ENCODE measurements at regions not wholly inside any gene's neighbourhood (a gene's known extent, or its start where the extent isn't known, plus 50 kb on each side); places are given as distances from the start of the nearest gene placed in this dataset.

GRCh38 chr2:212918336-212918735 is 233.1 kb downstream of the IKZF2 start (continued):
- TF ChIP-seq HSF1 (IDR thresholded peaks at IDR 0.05; ENCODE audit: low read depth, low read length), result no peak
- no peak for TF ChIP-seq NBN (IDR thresholded peaks at IDR 0.05)
- no peak for TF ChIP-seq JUND (IDR thresholded peaks at IDR 0.05; ENCODE audit: low read depth, low read length)

- Histone ChIP-seq H3K4me2 (ENCODE audit: control insufficient read depth, insufficient read depth) (peak overlapping the region; percentile 53; the same call in 1 of the 2 replicates), H3K9ac (ENCODE audit: control insufficient read depth, insufficient read depth, low read length) (no peak overlapping the region), H3K79me2 (ENCODE audit: control insufficient read depth, insufficient read depth, low read length) (no peaks in the 10 kb centered on the region), H3K36me3 (ENCODE audit: control insufficient read depth in 2 of 2, insufficient read depth in 2 of 2, low read length in 1 of 2) (no peaks in the 10 kb centered on the region), H3K9me3 (replicated peaks; ENCODE audit: control insufficient read depth, insufficient read depth, low read length) (no peaks in the 10 kb centered on the region), H4K20me1 (ENCODE audit: control insufficient read depth, insufficient read depth) (no peaks in the 10 kb centered on the region), H3K27ac (ENCODE audit: control insufficient read depth, insufficient read depth) (peak overlapping the region; percentile 24; the same call in 1 of the 2 replicates), H3K4me3 (no peak overlapping the region), H3K27me3 (replicated peaks in 1 of 2; ENCODE audit: control insufficient read depth in 2 of 2, insufficient read depth in 2 of 2, low read length in 1 of 2) (no peaks in the 10 kb centered on the region), H2AFZ (ENCODE audit: control insufficient read depth, low read depth, low read length) (peak overlapping the region; percentile 20; the same call in 1 of the 2 replicates), H3K4me1 (ENCODE audit: control insufficient read depth, insufficient read depth, low read length) (peaks cover 24% of the 10 kb centered on the region)
- ChIA-PET SMC1A (ENCODE audit: uncharacterized antibody, unreplicated experiment) (interaction anchor here (0.6 to 0.8 kb wide), 2 partner anchors 132 to 188 kb away, joined by 3 read pairs; no protein-coding TSS in a partner anchor), CTCF (interaction anchor here (0.7 kb wide), 1 partner anchor 216 kb away, joined by 3 read pairs; no protein-coding TSS in a partner anchor), RAD21 (ENCODE audit: unreplicated experiment) (no interaction called here), POLR2A (interaction anchor here (1.0 kb wide), 1 partner anchor 103 kb away, joined by 3 read pairs; no protein-coding TSS in a partner anchor)
- FAIRE-seq (peak; percentile 62), DNase-seq (ENCODE audit: low read depth, low spot score) (no peak), ATAC-seq (peak; percentile 75)
- TF ChIP-seq ZNF384 (IDR thresholded peaks at IDR 0.05; ENCODE audit: borderline replicate concordance, low read depth, low read length), result 0 out of 2 replicates have a peak, but pooled peaks have one; percentile 19
- no peak for TF ChIP-seq FOXK2 (IDR thresholded peaks at IDR 0.05)
- peak; percentile 49; the same call in 1 of the 2 replicates for TF ChIP-seq NFIC (IDR thresholded peaks at IDR 0.05; ENCODE audit: low read depth, low read length)
- TF ChIP-seq BACH1 (IDR thresholded peaks at IDR 0.05; ENCODE audit: borderline replicate concordance), result no peak
- TF ChIP-seq MYC (IDR thresholded peaks at IDR 0.05; ENCODE audit: insufficient read depth, insufficient read length, insufficient replicate concordance, low read length, severe bottlenecking), result no peak
- no peak for TF ChIP-seq NFXL1 (IDR thresholded peaks at IDR 0.05; ENCODE audit: borderline replicate concordance)
- no peak for TF ChIP-seq ATF2 (IDR thresholded peaks at IDR 0.05; ENCODE audit: low read length)
- TF ChIP-seq RUNX3 (IDR thresholded peaks at IDR 0.05; ENCODE audit: low read length), result peak; percentile 63
- peak; percentile 57 for TF ChIP-seq JUNB (IDR thresholded peaks at IDR 0.05)
- no peak for TF ChIP-seq EGR1 (IDR thresholded peaks at IDR 0.05; ENCODE audit: borderline replicate concordance in 1 of 2, low read depth in 2 of 2, low read length in 2 of 2)
- no peak for TF ChIP-seq SUZ12 (IDR thresholded peaks at IDR 0.05; ENCODE audit: unreplicated experiment)
- no peak; a peak in 1 of 4 replicates for TF ChIP-seq IKZF2 (IDR thresholded peaks at IDR 0.05)
- WGBS (ENCODE audit: insufficient coverage, insufficient replicate concordance, low lambda C conversion rate, missing lambda C conversion rate), result 3% methylated on average over 4 of the region's 4 CpGs
- intact Hi-C loops (cut with micrococcal nuclease; ENCODE audit: unreplicated experiment) (no loop called here), in situ Hi-C loops (cut with MboI) (no loop called here)
- no TSS peak for BruUV-seq (replicated peaks)
Observed at GRCh38 chr2:212915121-212915782, 236.2 kb downstream of the IKZF2 start.

Measured in GM12878 (cell line).